Smooth muscle cell (in vitro differentiated cells): ENCODE measurements at regions not wholly inside any gene's neighbourhood (a gene's known extent, or its start where the extent isn't known, plus 50 kb on each side); places are given as distances from the start of the nearest gene placed in this dataset.

Source experiments
- DNase-seq: peaks from one replicate; lab custom pipeline; 2025; ENCODE audit not compliant: unreplicated experiment; lab: John Stamatoyannopoulos, UW
- H2AFZ ChIP-seq: fragments of 200-600 bp; sonication (generic); 2 replicates; pipeline ENCODE4 v1.6.0; 2016; ENCODE audit warnings: antibody characterized with exemption, low read depth, mild to moderate bottlenecking
- H3F3A ChIP-seq: fragments of 200-600 bp; sonication (generic); 2 replicates; pipeline ENCODE4 v1.6.0; 2017; ENCODE audit warnings: antibody characterized with exemption, low read depth
- H3K27ac ChIP-seq: fragments of 200-600 bp; sonication (generic); 2 replicates; pipeline ENCODE4 v1.5.1; 2016; ENCODE audit warnings: low read depth, mild to moderate bottlenecking
- H3K27me3 ChIP-seq: fragments of 200-600 bp; sonication (generic); 2 replicates; pipeline ENCODE4 v1.6.1; 2016; ENCODE audit warnings: low read depth, mild to moderate bottlenecking
- H3K36me3 ChIP-seq: fragments of 200-600 bp; sonication (generic); 2 replicates; pipeline ENCODE4 v1.5.1; 2016; ENCODE audit warnings: low read depth
- H3K4me1 ChIP-seq: fragments of 200-600 bp; sonication (generic); 2 replicates; pipeline ENCODE4 v1.5.1; 2016; ENCODE audit warnings: low read depth
- H3K4me2 ChIP-seq: fragments of 200-600 bp; sonication (generic); 2 replicates; pipeline ENCODE4 v1.6.0; 2016; ENCODE audit warnings: mild to moderate bottlenecking
- H3K4me3 ChIP-seq: fragments of 200-600 bp; sonication (generic); 2 replicates; pipeline ENCODE4 v1.5.1; 2016; ENCODE audit warnings: mild to moderate bottlenecking
- H3K79me2 ChIP-seq: fragments of 200-600 bp; sonication (generic); 2 replicates; pipeline ENCODE4 v1.6.0; 2016; ENCODE audit warnings: low read depth, mild to moderate bottlenecking
- H3K9ac ChIP-seq: fragments of 200-600 bp; sonication (generic); 2 replicates; pipeline ENCODE4 v1.6.0; 2016; ENCODE audit warnings: low read depth
- H3K9me3 ChIP-seq: fragments of 200-600 bp; sonication (generic); replicated peaks from 2 replicates; pipeline ENCODE4 v1.5.1; 2016; ENCODE audit warnings: low read depth
- H4K20me1 ChIP-seq: fragments of 200-600 bp; sonication (generic); 2 replicates; pipeline ENCODE4 v1.6.0; 2016; ENCODE audit warnings: low read depth
- CTCF ChIP-seq: fragments of 200-600 bp; sonication (generic); IDR thresholded peaks from 2 replicates; pipeline ENCODE4 v1.5.1; 2017; ENCODE audit warnings: borderline replicate concordance, mild to moderate bottlenecking, antibody characterized with exemption; ENCODE audit not compliant: insufficient read depth, poor library complexity, severe bottlenecking
- WGBS: methylation state at CpG from one replicate; pipeline ENCODE4 v1.1.7; 2016; ENCODE audit warnings: low lambda C conversion rate; 5-methylcytosine and 5-hydroxymethylcytosine counted together

GRCh38 chr3:117606866-117607265 lies 897.3 kb downstream of the TUSC7 start:
- H3K27ac ChIP-seq, result no peak overlapping the region
- no peaks in the 10 kb centered on the region for H3K79me2 ChIP-seq
- no peak overlapping the region for H3K9ac ChIP-seq
- TF ChIP-seq CTCF, result no peak
- H3K9me3 ChIP-seq, result no peaks in the 10 kb centered on the region
- no peak overlapping the region for H3K4me3 ChIP-seq
- H3K4me1 ChIP-seq, result peaks cover 20% of the 10 kb centered on the region
- no peak overlapping the region for H3K4me2 ChIP-seq
- no peak overlapping the region for H2AFZ ChIP-seq
- 81% methylated on average over 2 of the region's 2 CpGs for WGBS
- H3K36me3 ChIP-seq, result no peaks in the 10 kb centered on the region
- no peaks in the 10 kb centered on the region for H4K20me1 ChIP-seq
- no peaks in the 10 kb centered on the region for H3F3A ChIP-seq
- H3K27me3 ChIP-seq, result no peaks in the 10 kb centered on the region
- DNase-seq, result no peak

- no peak for DNase-seq
- Histone ChIP-seq H3F3A (no peaks in the 10 kb centered on the region), H3K4me3 (no peak overlapping the region), H2AFZ (no peak overlapping the region), H3K27ac (no peak overlapping the region), H3K9ac (no peak overlapping the region), H3K79me2 (no peaks in the 10 kb centered on the region), H3K36me3 (no peaks in the 10 kb centered on the region), H3K9me3 (no peaks in the 10 kb centered on the region), H3K4me1 (no peaks in the 10 kb centered on the region), H4K20me1 (no peaks in the 10 kb centered on the region), H3K27me3 (no peaks in the 10 kb centered on the region), H3K4me2 (no peak overlapping the region)
- TF ChIP-seq CTCF, result no peak
- 60% methylated on average over 4 of the region's 4 CpGs for WGBS
Observed at GRCh38 chr3:117609330-117609729, 899.8 kb downstream of the TUSC7 start.

- Histone ChIP-seq H2AFZ (no peak overlapping the region), H3K9me3 (no peaks in the 10 kb centered on the region), H3K4me1 (no peaks in the 10 kb centered on the region), H3K27me3 (no peaks in the 10 kb centered on the region), H3K4me3 (no peak overlapping the region), H3K4me2 (no peak overlapping the region), H3K27ac (no peak overlapping the region), H3K9ac (no peak overlapping the region), H4K20me1 (no peaks in the 10 kb centered on the region), H3K79me2 (no peaks in the 10 kb centered on the region), H3K36me3 (no peaks in the 10 kb centered on the region), H3F3A (no peaks in the 10 kb centered on the region)
- no peak for DNase-seq
- no peak for TF ChIP-seq CTCF
- 98% methylated on average over 4 of the region's 4 CpGs for WGBS
Observed at GRCh38 chr3:117610156-117610555, 900.6 kb downstream of the TUSC7 start.

GRCh38 chr3:117611211-117611610 lies 901.6 kb downstream of the TUSC7 start:
- DNase-seq, result no peak
- no peaks in the 10 kb centered on the region for H4K20me1 ChIP-seq
- H3F3A ChIP-seq, result no peaks in the 10 kb centered on the region
- H3K4me3 ChIP-seq, result no peak overlapping the region
- no peaks in the 10 kb centered on the region for H3K36me3 ChIP-seq
- no peaks in the 10 kb centered on the region for H3K4me1 ChIP-seq
- 90% methylated on average over 2 of the region's 2 CpGs for WGBS
- H3K27ac ChIP-seq, result no peak overlapping the region
- no peak overlapping the region for H3K9ac ChIP-seq
- no peaks in the 10 kb centered on the region for H3K79me2 ChIP-seq
- H2AFZ ChIP-seq, result no peak overlapping the region
- TF ChIP-seq CTCF, result no peak
- no peaks in the 10 kb centered on the region for H3K27me3 ChIP-seq
- H3K9me3 ChIP-seq, result no peaks in the 10 kb centered on the region
- no peak overlapping the region for H3K4me2 ChIP-seq
